Stimulated activated naive CD4-positive, alpha-beta T cell treated with Interleukin-2 at 50 U/mL for 16 hours (primary cell): ENCODE measurements at regions not wholly inside any gene's neighbourhood (a gene's known extent, or its start where the extent isn't known, plus 50 kb on each side); places are given as distances from the start of the nearest gene placed in this dataset.
"Not testable (repeated sequence)": the region's sequence is repeated elsewhere in the genome, so short reads cannot be mapped to it uniquely, and the experiment has no call there.

Source experiments
- DNase-seq: peaks from one replicate; lab custom pipeline; 2025; lab: John Stamatoyannopoulos, UW

GRCh38 chr21:15278279-15278678 lies 213.5 kb upstream of the NRIP1 start:
- no peak for DNase-seq

GRCh38 chr21:15278851-15279250 lies 214.1 kb upstream of the NRIP1 start:
- no peak for DNase-seq

- DNase-seq = no peak
Observed at GRCh38 chr21:15279482-15279881, 214.7 kb upstream of the NRIP1 start.

GRCh38 chr21:15281714-15282113 lies 216.9 kb upstream of the NRIP1 start:
- DNase-seq = no peak

GRCh38 chr21:15282665-15283064 lies 217.9 kb upstream of the NRIP1 start:
- DNase-seq = no peak

- no peak for DNase-seq
Observed at GRCh38 chr21:15283138-15283537, 218.3 kb upstream of the NRIP1 start.

GRCh38 chr21:15283789-15284188 lies 219.0 kb upstream of the NRIP1 start:
- no peak for DNase-seq

- no peak for DNase-seq
Observed at GRCh38 chr21:15285556-15285955, 220.8 kb upstream of the NRIP1 start.

GRCh38 chr21:15289246-15289645 lies 224.4 kb upstream of the NRIP1 start:
- DNase-seq = no peak

GRCh38 chr21:15289896-15290841 lies 225.4 kb upstream of the NRIP1 start:
- DNase-seq = no peak

GRCh38 chr21:15291621-15292266 lies 226.9 kb upstream of the NRIP1 start:
- no peak for DNase-seq

- DNase-seq = no peak
Observed at GRCh38 chr21:15293240-15293639, 228.4 kb upstream of the NRIP1 start.

GRCh38 chr21:15295875-15296274 lies 231.1 kb upstream of the NRIP1 start:
- DNase-seq = no peak

GRCh38 chr21:15297824-15298223 lies 233.0 kb upstream of the NRIP1 start:
- no peak for DNase-seq

GRCh38 chr21:15298306-15298705 lies 233.5 kb upstream of the NRIP1 start:
- DNase-seq = no peak

GRCh38 chr21:15298755-15299154 lies 234.0 kb upstream of the NRIP1 start:
- not testable (repeated sequence) for DNase-seq

- DNase-seq = no peak
Observed at GRCh38 chr21:15300131-15300530, 235.3 kb upstream of the NRIP1 start.

GRCh38 chr21:15301014-15301413 lies 236.2 kb upstream of the NRIP1 start:
- DNase-seq = no peak

GRCh38 chr21:15301736-15302135 lies 236.9 kb upstream of the NRIP1 start:
- no peak for DNase-seq

GRCh38 chr21:15306271-15306670 lies 241.5 kb upstream of the NRIP1 start:
- no peak for DNase-seq

GRCh38 chr21:15308333-15308732 lies 243.5 kb upstream of the NRIP1 start:
- DNase-seq = no peak

GRCh38 chr21:15309022-15309590 lies 244.3 kb upstream of the NRIP1 start:
- no peak for DNase-seq

- DNase-seq = no peak
Observed at GRCh38 chr21:15309721-15310120, 244.9 kb upstream of the NRIP1 start.
